B cell (primary cell): ENCODE measurements at regions not wholly inside any gene's neighbourhood (a gene's known extent, or its start where the extent isn't known, plus 50 kb on each side); places are given as distances from the start of the nearest gene placed in this dataset.

Experiments used
- ATAC-seq: fragments of 200-7000 bp; cut with Tn5 transposase; one replicate; pipeline ENCODE4 v1.10.0; 2021; ENCODE audit warnings: low read depth, mild to moderate bottlenecking, moderate number of reproducible peaks, moderate library complexity
- CTCF ChIA-PET: fragments of 350-600 bp; sonication (Branson Sonifier 250); formaldehyde crosslinking; loops from one replicate; lab custom pipeline; 2021; ENCODE audit warnings: antibody characterized with exemption, inconsistent platforms; lab: Charles Lee
- POLR2A ChIA-PET: fragments of 350-600 bp; sonication (Branson Sonifier 250); formaldehyde crosslinking; loops from one replicate; lab custom pipeline; 2021; ENCODE audit warnings: antibody characterized with exemption; lab: Charles Lee
- DNase-seq: peaks from one replicate; pipeline ENCODE4 v3.0.0; 2013
- H2AFZ ChIP-seq: 2 replicates; pipeline ENCODE4 v1.6.1; 2012; ENCODE audit warnings: mild to moderate bottlenecking, low read depth, low read length; ENCODE audit not compliant: insufficient read depth, poor library complexity, severe bottlenecking
- H3K27ac ChIP-seq, 2 donors: 1 replicate in 1 of 2; 2 replicates in 1 of 2; pipeline ENCODE4 v1.5.1; 2012 to 2013; ENCODE audit warnings: low read length in 2 of 2, mild to moderate bottlenecking in 2 of 2, moderate library complexity in 1 of 2
- H3K27me3 ChIP-seq, 4 experiments: fragments of 200-600 bp in 1 of 4; sonication (generic) in 1 of 4; replicated peaks in 1 of 4; 1 replicate in 2 of 4; 2 replicates in 2 of 4; pipeline versions ENCODE4 v1.6.1 to v1.7.0; 2013 to 2016; ENCODE audit warnings: low read length in 3 of 4, mild to moderate bottlenecking in 2 of 4, mixed read lengths in 1 of 4, moderate library complexity in 1 of 4; ENCODE audit not compliant: insufficient read depth in 4 of 4, control insufficient read depth in 3 of 4; ENCODE audit errors: control extremely low read depth in 1 of 4
- H3K36me3 ChIP-seq, 2 experiments: replicated peaks in 1 of 2; 1 replicate in 1 of 2; 2 replicates in 1 of 2; pipeline versions ENCODE4 v1.6.1 to v1.7.1; 2013; ENCODE audit warnings: low read length in 1 of 2; ENCODE audit not compliant: insufficient read depth in 2 of 2, control insufficient read depth in 1 of 2; ENCODE audit errors: control extremely low read depth in 1 of 2, extremely low read depth in 1 of 2
- H3K4me1 ChIP-seq, 2 donors: fragments of 200-600 bp in 1 of 2; sonication (generic) in 1 of 2; 1 replicate in 1 of 2; 2 replicates in 1 of 2; pipeline versions ENCODE4 v1.5.1 to v1.6.1; 2013 to 2017; ENCODE audit warnings: low read length in 2 of 2; ENCODE audit not compliant: control insufficient read depth in 2 of 2, insufficient read depth in 2 of 2
- H3K4me2 ChIP-seq: replicated peaks from 2 replicates; pipeline ENCODE3; 2012; ENCODE audit warnings: mild to moderate bottlenecking, low read depth, low read length; ENCODE audit not compliant: poor library complexity, severe bottlenecking
- H3K4me3 ChIP-seq, 5 experiments: fragments of 200-600 bp in 1 of 5; sonication (generic) in 1 of 5; 1 replicate in 3 of 5; 2 replicates in 2 of 5; pipeline versions ENCODE4 v1.5.1 to v1.7.0; 2011 to 2016; ENCODE audit warnings: low read length in 4 of 5, mild to moderate bottlenecking in 4 of 5, low read depth in 2 of 5, control low read depth in 1 of 5, moderate library complexity in 1 of 5; ENCODE audit not compliant: insufficient read depth in 1 of 5; ENCODE audit errors: control extremely low read depth in 1 of 5, extremely low read depth in 1 of 5
- H3K79me2 ChIP-seq: fragments of 200-600 bp; sonication (generic); one replicate; pipeline ENCODE4 v1.6.0; 2016; ENCODE audit warnings: low read length; ENCODE audit not compliant: control insufficient read depth, insufficient read depth
- H3K9ac ChIP-seq: fragments of 200-600 bp; sonication (generic); 2 replicates; pipeline ENCODE4 v1.6.1; 2017; ENCODE audit warnings: mild to moderate bottlenecking, low read length, moderate library complexity
- H3K9me3 ChIP-seq, 3 donors: one replicate each; pipeline versions ENCODE4 v1.6.1 to v1.7.1; 2013; ENCODE audit warnings: low read length in 2 of 3; ENCODE audit not compliant: control insufficient read depth in 2 of 3, insufficient read depth in 1 of 3; ENCODE audit errors: control extremely low read depth in 1 of 3
- H4K20me1 ChIP-seq: 2 replicates; pipeline ENCODE4 v1.6.0; 2012; ENCODE audit warnings: mild to moderate bottlenecking, low read length; ENCODE audit not compliant: insufficient read depth, control insufficient read depth, poor library complexity, severe bottlenecking
- H3K27ac Mint-ChIP-seq: one replicate; pipeline ENCODE4 v1.8.0; 2021; ENCODE audit warnings: mixed read lengths
- H3K27me3 Mint-ChIP-seq: one replicate; pipeline ENCODE4 v1.8.0; 2021; ENCODE audit warnings: mixed read lengths
- H3K4me1 Mint-ChIP-seq: one replicate; pipeline ENCODE4 v1.8.0; 2021; ENCODE audit warnings: mixed read lengths
- H3K4me3 Mint-ChIP-seq: one replicate; pipeline ENCODE4 v1.8.0; 2021; ENCODE audit warnings: mixed read lengths
- H3K9me3 Mint-ChIP-seq: one replicate; pipeline ENCODE4 v1.8.0; 2022; ENCODE audit warnings: mixed read lengths; ENCODE audit not compliant: insufficient read depth
- EZH2 ChIP-seq: IDR thresholded peaks from 2 replicates; pipeline ENCODE4 v1.6.1; 2012; ENCODE audit warnings: borderline replicate concordance, low read depth, mild to moderate bottlenecking, moderate library complexity, low read length; ENCODE audit not compliant: insufficient read depth, poor library complexity, severe bottlenecking
- WGBS: methylation state at CpG from one replicate; pipeline ENCODE4 v1.1.5; 2013; ENCODE audit warnings: missing lambda C conversion rate; ENCODE audit not compliant: insufficient coverage; 5-methylcytosine and 5-hydroxymethylcytosine counted together
- intact Hi-C: fragments of 100-400 bp; cut with micrococcal nuclease; formaldehyde crosslinking; loops from one replicate; pipeline ENCODE4 v1.10.0; 2022
- TF ChIP-seq, protein P1 (sequence below): fragments of 200-600 bp; IDR thresholded peaks from one replicate; pipeline ENCODE4 v1.8.0; 2022; ENCODE audit warnings: antibody characterized with exemption, mild to moderate bottlenecking

DNA sequence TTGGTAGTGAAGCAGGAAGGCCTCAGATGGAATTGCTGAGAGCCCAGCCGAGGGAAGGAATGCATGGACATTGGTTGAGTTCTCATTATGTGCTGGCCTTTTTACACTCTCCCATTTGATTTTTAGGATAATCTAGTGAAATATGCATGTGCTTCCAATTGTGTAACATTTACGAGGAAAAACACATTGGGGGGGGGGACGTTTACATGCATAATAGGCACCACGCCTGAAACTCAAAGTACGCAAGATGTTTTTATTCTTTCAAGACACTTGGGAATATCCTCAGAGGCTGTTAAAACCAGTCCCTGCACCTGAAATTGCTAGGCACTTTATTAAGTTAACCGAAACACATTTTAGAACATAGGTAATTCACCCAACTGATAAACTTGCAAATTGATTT lies 118.5 kb upstream of the CDH4 start:
- Histone ChIP-seq H3K4me3 (no peak overlapping the region), H3K79me2 (no peaks in the 10 kb centered on the region), H3K4me2 (no peak overlapping the region), H3K9ac (no peak overlapping the region), H4K20me1 (no peaks in the 10 kb centered on the region), H3K27me3 (no peaks in the 10 kb centered on the region), H3K4me1 (no peaks in the 10 kb centered on the region), H2AFZ (no peak overlapping the region), H3K36me3 (no peaks in the 10 kb centered on the region), H3K27ac (no peak overlapping the region), H3K9me3 (peaks cover 0 to 17% (median 0%) of the 10 kb centered on the region in 3 donors)
- Mint-ChIP-seq H3K4me1 (no peaks in the 10 kb centered on the region), H3K27ac (no peak overlapping the region), H3K27me3 (no peaks in the 10 kb centered on the region), H3K4me3 (no peak overlapping the region), H3K9me3 (peaks cover 2% of the 10 kb centered on the region)
- TF ChIP-seq EZH2, result no peak
- TF ChIP-seq, protein P1, sequence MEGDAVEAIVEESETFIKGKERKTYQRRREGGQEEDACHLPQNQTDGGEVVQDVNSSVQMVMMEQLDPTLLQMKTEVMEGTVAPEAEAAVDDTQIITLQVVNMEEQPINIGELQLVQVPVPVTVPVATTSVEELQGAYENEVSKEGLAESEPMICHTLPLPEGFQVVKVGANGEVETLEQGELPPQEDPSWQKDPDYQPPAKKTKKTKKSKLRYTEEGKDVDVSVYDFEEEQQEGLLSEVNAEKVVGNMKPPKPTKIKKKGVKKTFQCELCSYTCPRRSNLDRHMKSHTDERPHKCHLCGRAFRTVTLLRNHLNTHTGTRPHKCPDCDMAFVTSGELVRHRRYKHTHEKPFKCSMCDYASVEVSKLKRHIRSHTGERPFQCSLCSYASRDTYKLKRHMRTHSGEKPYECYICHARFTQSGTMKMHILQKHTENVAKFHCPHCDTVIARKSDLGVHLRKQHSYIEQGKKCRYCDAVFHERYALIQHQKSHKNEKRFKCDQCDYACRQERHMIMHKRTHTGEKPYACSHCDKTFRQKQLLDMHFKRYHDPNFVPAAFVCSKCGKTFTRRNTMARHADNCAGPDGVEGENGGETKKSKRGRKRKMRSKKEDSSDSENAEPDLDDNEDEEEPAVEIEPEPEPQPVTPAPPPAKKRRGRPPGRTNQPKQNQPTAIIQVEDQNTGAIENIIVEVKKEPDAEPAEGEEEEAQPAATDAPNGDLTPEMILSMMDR, result no peak
- intact Hi-C loops, result no loop called here
- CTCF ChIA-PET, result no interaction called here
- DNase-seq (no peak), ATAC-seq (no peak)
- WGBS, result 82% methylated on average over 2 of the region's 6 CpGs
- POLR2A ChIA-PET, result no interaction called here

DNA sequence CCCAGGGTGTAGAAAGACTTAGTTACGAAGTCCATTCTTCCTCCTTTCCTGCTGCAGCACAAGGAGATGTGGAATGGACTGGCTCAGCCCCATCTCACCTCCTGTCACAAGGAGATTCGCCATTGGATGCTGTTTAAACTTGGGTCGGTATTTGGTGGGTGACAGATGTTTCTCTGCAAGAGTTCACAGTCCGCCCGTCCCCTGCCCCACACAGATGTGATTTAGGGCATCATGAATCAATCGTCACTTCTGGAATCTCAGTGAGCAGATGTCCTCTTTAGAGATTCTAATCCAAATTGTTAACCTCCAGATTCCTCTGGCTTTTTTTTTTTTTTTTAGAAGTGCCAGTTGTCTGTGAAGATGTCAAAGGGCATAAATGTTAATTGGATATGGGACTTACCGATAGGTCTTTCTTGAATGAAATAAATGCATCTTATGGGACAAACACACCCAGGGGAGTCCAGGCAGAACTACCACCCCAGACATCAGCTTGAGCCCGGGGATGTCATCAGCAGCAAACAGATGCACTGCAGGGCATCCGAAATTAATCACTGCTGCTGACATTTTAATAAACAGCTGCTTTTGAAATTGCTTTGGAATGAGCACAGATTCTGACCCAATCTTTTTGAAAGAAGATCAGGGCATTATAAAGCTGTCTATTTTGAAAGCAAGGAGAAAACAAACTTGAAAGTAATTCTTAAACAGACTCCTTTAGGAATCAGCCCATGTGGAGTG lies 117.6 kb upstream of the CDH4 start:
- Histone ChIP-seq H3K27me3 (no peaks in the 10 kb centered on the region), H4K20me1 (no peaks in the 10 kb centered on the region), H2AFZ (no peak overlapping the region), H3K4me1 (no peaks in the 10 kb centered on the region), H3K36me3 (no peaks in the 10 kb centered on the region), H3K4me3 (no peak overlapping the region), H3K27ac (no peak overlapping the region), H3K9ac (no peak overlapping the region), H3K4me2 (no peak overlapping the region), H3K9me3 (peaks cover 0 to 8% (median 0%) of the 10 kb centered on the region in 3 donors), H3K79me2 (no peaks in the 10 kb centered on the region)
- Mint-ChIP-seq H3K4me3 (no peak overlapping the region), H3K9me3 (peaks cover 2% of the 10 kb centered on the region), H3K4me1 (no peaks in the 10 kb centered on the region), H3K27me3 (no peaks in the 10 kb centered on the region), H3K27ac (no peak overlapping the region)
- DNase-seq, result no peak
- ATAC-seq, result no peak
- ChIA-PET POLR2A (no interaction called here), CTCF (no interaction called here)
- TF ChIP-seq EZH2, result no peak
- TF ChIP-seq, protein P1, result no peak
- WGBS, result 10% methylated on average over 2 of the region's 9 CpGs
- intact Hi-C loops, result no loop called here
